HG02885 (cell line): ENCODE measurements at regions not wholly inside any gene's neighbourhood (a gene's known extent, or its start where the extent isn't known, plus 50 kb on each side); places are given as distances from the start of the nearest gene placed in this dataset.
"Not testable (repeated sequence)": the region's sequence is repeated elsewhere in the genome, so short reads cannot be mapped to it uniquely, and the experiment has no call there.

Experiments used
- ATAC-seq: cut with Tn5 transposase; IDR thresholded peaks from one replicate; pipeline ENCODE4 v1.9.1; 2021; ENCODE audit warnings: mild to moderate bottlenecking; ENCODE audit not compliant: unreplicated experiment, poor library complexity

DNA sequence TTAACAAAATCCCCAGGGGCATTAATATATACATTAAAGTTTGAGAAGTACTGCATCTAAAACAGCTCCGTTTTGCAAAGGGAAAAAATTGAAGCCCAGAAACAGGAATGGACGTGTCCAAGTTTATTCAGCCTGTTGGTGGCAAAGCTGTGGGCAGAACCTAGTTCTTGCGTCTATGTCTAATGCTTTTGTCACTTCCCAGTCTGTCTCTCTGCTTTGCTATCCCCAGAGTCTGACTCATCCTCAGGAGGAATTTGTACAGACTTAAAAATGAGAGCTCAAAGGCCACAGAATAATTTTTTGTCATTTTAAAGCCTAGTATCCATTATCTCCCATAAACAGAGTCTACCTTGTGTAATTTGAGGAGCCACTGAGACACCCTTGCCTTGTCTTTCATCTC, 330.9 kb upstream of the GRIA1 start:
- ATAC-seq = no peak

DNA sequence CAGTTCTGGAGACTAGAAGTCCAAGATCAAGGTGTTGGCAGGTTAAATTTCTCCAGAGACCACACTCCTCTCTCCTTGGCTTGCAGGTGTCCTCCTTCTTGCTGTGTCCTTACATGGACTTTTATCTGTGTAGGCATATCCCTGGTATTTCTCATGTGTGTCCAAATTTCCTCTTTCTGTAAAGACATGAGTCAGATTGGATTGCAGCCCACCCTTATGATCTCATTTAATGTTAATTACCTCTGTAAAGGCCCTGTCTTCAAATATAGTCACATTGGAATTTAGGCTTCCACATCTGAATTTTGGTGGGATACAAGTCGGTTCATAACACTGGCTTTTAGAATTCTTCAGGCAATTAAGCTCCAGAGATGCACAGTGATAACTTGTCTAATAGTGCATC, 322.2 kb upstream of the GRIA1 start:
- ATAC-seq = no peak

DNA sequence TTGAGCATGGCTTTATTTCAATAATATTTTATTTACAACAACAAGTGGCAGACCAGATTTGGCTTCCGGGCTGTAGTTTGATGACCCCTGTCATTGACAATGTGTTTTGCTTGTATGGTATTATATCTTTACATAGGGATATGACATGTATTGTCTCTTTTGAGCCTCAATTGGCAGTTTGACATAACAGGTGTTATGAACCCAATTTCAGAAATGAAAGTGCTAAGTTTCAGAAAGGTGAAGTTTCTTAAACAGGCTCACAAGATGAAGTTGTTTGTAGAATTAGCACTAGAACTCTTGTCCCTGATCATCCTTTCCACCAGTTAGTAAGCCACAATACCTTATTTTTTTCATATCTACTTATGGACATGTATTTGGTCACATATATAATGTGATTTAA, 303.0 kb upstream of the GRIA1 start:
- no peak for ATAC-seq

DNA sequence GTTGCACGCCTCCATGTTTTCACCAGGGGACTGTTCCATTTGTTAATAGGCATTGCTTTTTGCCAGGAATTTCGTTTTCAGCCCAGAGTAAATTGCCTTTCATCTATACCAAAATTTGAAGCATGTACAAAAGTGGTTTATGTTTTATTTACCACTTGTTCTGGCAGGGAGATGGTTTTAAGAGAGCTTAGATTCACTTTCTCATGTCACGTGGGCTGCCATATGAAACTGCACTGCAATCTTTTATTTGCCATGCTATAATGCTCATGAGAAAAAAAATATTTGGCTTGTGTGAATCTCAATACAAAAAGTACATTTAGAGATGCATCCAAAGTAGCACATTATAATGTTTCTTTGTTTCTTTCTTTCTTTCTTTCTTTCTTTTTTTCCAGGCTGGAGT, 284.1 kb upstream of the GRIA1 start:
- ATAC-seq = no peak

DNA sequence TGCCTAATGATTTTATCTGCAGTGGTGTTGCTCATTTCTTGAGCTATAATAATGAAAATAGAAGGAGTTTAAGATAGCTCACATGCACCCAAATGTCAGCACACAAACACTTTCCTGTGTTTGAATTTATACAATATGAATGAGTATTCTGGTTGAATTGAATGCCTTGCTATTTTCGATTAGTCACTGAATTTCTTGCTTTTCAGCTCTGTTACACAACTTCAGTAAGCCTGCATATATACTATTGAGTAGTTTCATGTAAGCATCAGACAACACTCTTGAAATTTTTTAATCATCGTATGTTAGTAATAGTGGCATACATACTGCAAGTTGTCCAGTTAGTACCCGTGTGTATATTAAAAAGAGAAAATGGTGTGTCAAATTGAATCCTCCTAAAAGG, 281.5 kb upstream of the GRIA1 start:
- ATAC-seq = no peak

DNA sequence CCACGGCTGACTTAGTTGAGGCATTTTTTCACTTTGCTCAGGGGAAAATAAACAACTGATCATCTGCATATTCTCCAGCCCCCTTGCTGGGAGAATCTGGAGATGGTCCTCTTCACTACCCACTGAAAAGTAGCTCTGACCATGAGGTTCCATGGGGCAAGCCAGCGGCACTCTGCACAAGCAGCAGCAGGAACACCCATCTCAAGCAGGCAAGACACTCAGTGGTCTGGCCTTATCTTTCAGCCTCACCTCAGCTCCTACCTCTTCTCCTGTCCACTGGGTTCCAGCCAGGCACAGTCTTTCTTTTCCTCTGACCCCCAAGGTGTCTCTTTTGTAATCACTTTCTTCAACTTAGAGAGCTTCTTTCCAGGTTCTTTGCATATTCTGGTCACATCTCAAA, 280.8 kb upstream of the GRIA1 start:
- no peak for ATAC-seq

DNA sequence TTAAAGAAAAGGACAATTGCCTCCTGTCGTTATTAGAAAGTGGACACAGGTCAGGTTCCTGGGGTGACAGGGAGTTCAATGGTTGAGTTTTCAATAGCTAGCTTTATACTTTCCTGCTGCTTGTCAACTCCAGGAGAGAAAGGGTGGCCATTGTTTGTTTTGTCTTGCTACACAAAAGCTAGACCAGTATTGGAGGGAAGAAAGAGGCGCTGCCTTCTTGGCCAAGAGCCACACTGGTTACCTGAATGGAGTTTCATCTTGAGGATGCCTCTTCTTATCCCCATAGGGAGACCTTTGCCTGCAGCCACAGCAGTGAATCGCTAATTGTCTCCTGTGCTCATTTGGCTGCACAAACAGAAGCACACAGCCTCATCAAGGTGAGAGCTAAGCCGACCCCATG, 279.4 kb upstream of the GRIA1 start:
- no peak for ATAC-seq

DNA sequence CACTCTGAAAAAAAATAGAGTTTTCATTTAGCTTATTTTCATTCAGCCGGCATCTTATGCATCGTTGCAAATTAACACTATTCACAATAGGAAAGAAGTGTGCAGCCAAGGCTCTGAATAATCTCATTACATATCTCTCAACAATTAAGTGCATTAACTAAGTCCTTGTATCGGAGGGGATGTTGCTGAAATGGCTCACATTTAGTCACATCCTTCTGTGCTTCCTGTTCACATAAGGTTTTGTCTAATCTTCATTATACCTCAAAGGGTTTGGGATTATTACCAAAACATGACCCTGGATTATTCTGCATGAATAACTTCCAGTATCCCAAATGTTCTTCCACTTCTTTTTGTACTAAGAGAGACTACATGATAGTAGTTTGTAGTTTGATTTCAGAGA, 278.0 kb upstream of the GRIA1 start:
- ATAC-seq = no peak

DNA sequence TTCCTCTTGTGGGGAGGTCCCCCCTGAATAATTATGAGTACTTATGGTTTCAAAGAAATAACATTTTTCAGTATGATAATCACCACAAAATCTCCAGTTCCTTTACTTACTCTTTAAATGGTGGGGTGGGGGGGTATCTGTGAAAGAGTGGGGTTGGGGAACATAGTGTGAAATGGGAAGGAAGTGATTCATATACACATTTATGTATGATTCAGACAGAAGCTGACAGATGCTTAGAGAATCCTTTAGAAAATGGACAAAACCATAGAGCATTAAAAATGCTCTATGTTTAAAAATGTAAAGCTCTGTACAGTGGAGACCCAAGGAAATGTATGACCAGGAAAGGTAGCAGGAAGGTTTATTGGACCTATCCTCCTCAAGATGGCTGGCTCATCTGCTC, 267.5 kb upstream of the GRIA1 start:
- no peak for ATAC-seq

DNA sequence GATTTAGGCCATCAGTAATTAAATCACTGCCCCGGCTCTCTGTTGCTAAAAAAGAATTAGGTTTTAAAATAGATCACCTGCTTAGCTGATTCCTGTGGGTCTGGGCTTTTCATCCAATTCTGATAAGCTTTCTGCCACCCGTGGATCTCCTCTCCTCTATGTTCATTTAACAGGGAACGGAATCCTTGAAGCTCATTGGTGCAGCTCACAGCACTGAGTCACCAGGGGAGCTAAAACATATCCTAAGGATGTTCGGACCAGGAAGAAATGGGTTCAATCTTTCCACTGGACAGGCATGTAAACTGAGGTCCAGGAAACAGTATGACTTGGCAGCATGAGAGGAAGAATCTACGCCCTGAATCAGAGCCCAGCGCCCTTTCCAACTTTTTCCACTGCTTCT, 267.1 kb upstream of the GRIA1 start:
- no peak for ATAC-seq

DNA sequence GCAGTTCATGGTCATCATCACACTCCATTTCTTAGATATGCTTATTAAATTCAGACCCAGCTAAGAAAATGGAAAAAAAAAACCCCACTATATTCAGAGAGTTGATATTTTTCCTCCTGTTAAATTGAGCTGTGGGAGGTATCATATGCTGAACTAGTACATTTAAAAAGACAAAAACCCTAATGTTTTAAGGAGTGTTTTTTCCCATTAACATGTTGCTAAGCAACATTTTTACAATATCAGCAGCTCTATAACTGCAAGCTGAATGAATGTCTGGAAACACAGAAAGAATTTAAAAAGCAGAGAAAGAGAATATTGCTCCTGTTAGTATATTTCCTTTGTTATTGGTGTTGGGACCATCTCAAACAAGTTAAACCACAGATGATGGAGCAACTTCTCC, 265.8 kb upstream of the GRIA1 start:
- ATAC-seq = no peak

DNA sequence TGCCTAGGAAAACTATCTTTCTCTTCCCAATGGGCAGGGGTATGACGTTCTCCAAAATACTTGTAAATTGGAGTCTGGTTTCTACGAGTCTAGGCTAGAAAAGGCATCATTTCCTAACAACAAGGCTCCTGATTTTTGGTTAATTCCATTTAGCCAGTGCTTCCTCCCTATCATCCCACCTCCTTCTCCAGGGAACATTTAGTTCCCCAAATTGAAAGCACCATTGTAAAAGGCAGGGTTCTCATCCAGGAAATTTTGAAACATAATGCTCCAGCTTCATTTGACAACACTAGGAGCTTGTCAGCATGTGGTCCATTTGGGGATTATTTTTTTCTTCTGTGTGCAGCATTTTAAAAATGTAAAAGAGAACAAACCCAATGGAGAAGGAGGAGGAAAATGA, 256.5 kb upstream of the GRIA1 start:
- no peak for ATAC-seq

DNA sequence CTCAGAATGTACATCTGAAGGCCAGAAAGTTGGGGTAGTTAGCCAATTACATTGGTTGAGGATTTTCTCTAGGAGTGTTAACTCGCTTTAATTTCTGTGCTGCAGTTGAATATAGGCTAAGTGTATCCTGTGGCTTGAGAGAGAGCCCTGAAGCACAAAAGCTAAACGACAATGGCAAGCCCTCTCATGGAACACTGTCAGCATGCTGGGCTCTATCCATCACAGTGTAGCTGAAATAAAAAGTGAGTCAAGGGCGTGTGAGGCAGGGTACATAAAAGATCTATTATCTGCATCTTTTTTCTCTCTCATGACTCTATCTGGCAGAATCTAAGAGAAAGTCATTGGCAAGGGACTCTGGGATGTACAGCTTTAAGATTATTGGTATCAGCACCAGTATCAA, 254.2 kb upstream of the GRIA1 start:
- ATAC-seq = no peak

DNA sequence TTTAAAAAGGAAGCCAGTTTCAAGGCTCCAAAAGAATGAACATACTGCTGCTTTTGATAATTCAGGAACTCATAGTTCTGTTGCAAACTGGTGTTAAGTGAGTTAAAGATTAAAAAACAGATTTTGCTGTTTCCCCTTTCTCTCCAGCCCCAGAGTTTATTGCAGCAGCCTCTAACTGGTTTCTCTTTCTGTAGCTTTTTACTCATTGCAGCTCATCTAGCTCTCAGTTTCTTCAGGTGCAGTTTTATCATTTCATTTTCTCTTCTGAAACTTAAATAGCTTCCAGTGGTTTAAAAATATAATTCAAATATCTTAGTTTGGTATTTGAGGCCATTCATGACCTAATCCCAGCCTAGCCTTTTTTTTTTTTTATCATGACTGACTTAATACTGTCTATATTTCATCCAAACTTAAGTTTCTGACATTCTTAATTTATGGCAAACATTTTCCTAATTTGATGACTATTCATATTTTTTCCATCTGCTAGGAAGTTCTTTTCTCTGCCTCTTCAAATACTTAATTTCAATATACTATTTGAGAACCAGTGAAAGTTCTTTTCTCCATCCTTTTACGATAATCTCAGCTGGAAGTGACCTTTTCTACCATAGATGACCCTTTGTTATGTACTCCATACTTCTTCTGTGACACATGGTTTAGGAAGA, 252.7 kb upstream of the GRIA1 start:
- ATAC-seq = peak; percentile 60

DNA sequence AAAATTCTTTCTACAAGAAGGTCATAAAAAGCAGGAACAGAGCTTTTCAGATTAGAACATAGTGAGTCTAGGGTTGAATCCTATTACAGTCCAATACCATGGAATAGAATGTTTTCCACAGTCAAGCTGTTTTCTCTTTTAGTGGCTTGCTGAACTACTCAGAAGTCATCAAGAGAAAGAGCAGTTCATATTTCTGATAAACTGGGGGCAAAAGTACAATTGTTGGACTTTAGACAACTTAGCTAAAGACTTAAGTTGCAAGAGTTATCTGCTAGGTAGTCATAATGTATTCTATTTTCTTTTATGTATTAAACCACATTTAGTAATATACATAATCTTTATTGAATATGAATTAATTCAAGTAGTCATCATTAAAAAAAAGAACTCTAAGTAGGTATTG, 233.1 kb upstream of the GRIA1 start:
- no peak for ATAC-seq

DNA sequence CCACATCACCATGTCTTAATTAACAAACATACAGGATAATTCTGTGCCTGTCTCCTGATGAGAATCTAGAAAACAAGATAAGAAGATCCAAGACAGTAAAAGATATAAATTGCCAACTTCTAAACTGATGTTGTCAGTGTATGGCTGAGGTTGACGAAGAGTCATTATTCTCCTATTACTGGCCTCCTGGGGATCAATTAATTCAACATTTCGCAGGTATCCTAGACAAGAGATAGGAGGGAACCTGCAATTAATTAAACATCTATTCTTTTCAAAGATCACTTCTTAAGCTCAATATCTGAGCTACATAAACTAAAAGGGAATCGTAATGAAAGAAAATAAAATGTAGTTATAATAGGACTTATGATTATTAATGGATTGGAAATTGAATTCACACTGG, 232.0 kb upstream of the GRIA1 start:
- ATAC-seq = no peak

DNA sequence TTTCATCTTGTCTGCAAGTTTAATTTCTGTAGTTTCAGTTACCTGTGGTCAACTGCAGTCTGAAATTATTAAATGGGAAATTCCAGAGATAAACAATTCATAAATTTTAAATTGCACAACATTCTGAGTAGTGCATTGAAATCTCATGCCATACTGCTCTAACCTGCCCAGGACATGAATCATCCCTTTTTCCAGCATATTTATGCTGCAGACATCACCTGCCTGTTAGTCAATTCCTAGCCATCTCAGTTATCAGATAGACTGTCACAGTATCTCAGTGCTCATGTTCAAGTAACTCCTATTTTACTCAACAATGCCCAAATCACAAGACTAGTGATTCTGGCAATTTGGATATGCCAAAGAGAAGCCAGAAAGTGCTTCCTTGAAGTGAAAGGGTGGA, 223.0 kb upstream of the GRIA1 start:
- ATAC-seq = no peak

DNA sequence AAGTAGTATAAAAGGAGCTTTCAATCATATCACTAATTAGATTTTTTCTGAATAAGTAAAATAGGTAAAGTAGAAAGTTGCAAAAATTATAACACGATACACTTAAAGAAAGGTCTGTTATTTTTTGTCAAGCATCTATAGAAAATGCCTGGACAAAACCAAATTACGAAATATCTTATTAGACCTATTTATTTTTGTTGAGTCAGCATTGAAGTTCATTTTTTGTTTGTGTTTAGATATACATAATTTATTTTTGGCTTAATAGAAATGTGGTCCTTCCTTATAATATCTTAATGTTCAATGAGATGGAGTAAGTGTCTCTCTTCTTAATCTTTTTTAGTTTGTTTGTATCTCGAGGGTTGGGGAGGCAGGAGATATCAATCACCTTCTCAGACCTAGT, 214.8 kb upstream of the GRIA1 start:
- ATAC-seq = no peak

DNA sequence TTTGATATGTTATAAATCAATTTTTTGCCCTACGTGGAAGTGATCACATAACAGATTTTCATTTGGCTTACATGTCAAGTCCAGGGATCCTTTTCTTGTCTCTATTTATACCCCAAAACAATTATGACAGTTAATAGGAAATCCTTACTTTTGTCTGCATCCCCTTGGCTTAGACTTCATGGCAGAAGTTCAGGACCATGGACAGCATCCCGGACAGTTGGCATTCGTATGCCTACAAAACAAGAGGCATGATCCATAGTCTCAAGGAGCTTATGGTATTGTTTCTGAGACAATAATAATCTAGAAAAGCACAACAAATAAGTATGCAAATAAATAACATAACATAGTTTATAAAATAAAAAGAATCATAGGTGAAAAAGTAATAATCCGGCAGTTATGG, 214.3 kb upstream of the GRIA1 start:
- no peak for ATAC-seq

DNA sequence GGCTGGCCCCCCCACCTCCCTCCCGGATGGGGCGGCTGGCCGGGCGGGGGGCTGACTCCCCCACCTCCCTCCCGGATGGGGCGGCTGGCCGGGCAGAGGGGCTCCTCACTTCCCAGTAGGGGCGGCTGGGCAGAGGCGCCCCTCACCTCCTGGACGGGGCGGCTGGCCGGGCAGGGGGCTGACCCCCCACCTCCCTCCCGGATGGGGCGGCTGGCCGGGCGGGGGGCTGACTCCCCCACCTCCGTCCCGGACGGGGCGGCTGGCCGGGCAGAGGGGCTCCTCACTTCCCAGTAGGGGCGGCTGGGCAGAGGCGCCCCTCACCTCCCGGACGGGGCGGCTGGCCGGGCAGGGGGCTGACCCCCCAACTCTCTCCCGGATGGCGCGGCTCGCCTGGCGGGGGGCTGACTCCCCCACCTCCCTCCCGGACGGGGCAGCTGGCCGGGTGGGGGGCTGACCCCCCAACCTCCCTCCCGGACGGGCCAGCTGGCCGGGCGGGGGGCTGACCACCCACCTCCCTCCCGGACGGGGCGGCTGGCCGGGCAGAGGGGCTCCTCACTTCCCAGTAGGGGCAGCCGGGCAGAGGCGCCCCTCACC, 194.1 kb upstream of the GRIA1 start:
- ATAC-seq = not testable (repeated sequence)

DNA sequence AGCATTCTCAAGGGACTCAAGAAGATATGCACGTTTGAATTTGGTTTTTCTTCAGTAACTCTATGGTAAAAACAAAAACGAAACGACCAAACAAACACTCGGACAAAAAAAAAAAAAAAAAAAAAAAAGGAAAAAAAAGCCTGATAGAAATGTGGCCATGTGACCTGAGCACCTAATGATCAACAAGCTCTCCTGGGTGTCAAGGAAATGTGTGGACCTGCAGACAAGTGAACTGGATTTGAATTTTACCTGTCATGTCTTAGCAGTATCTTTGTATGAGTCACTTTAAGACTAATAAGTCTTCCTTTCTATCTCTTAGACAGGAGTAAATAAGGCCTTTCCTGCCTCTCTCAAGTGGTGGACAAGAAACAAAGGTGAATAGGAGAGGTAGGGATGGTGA, 190.6 kb upstream of the GRIA1 start:
- no peak for ATAC-seq

DNA sequence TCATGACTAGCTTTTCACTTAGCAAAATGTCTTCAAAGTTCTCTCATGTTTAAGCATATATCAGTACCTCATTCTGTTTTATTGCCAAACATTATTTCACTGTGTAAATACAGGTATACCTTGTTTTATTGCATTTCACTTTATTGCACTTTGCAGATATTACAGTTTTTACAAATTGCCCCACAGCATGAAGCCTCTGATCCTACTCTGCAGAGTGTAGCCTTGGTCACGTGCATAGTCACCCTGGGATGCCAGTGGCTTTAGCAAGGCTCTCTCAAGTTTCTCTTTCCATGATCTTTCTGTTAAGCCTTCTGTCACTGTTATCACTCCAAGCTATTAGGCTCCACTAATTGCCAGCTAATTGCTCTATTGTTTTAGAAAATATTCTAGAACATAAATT, 182.2 kb upstream of the GRIA1 start:
- ATAC-seq = no peak

DNA sequence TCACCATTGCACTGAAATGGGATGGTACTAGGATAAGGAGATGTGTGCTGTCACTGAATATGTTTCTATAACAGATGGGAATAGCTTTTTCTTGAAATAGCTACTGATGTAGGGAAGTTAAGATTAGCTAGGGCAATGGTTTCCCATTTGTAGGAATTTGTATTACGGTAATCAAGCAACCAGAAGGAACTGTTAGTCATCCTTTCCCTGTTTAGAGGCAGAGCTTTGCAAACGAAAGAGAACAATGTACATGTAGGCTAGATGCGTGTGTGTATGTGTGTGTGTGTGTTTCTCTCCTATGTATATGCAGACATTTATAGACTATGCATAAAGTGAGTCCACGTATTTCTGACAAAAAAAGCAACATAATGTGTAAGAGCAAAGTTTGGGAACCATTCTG, 171.9 kb upstream of the GRIA1 start:
- ATAC-seq = no peak
